HepG2 (cell line): ENCODE measurements at regions not wholly inside any gene's neighbourhood (a gene's known extent, or its start where the extent isn't known, plus 50 kb on each side); places are given as distances from the start of the nearest gene placed in this dataset.

Experiments used
- ATAC-seq: fragments of 200-7000 bp; cut with Tn5 transposase; 3 replicates; pipeline ENCODE4 v1.9.1; 2020; ENCODE audit warnings: mild to moderate bottlenecking, moderate library complexity
- BruUV-seq: library from RNA; stranded (reverse); fragments of 400-500 nt; replicated peaks from 2 replicates; lab custom pipeline; 2021; lab: Mats Ljungman, UMichigan
- CTCF ChIA-PET: fragments of 300-600 bp; formaldehyde crosslinking; extraction: SDS; loops from one replicate; lab custom pipeline; 2021; ENCODE audit warnings: low total read pairs, inconsistent platforms, low intra/inter-chr PET ratio; lab: Yijun Ruan, JAX
- POLR2A ChIA-PET: fragments of 350-600 bp; sonication (Branson Sonifier 250); formaldehyde crosslinking; loops from one replicate; lab custom pipeline; 2020; ENCODE audit warnings: antibody characterized with exemption, inconsistent platforms; lab: Yijun Ruan, JAX
- DNase-seq: peaks from one replicate; pipeline ENCODE4 v3.0.0-alpha.2; 2015; ENCODE audit warnings: low spot score
- FAIRE-seq: peaks from 3 replicates; lab custom pipeline; 2011; peaks lifted over from hg19 to GRCh38; lab: Jason Lieb, UNC
- H2AFZ ChIP-seq: one replicate; pipeline ENCODE4 v1.6.1; 2011; ENCODE audit warnings: low read length, inconsistent platforms
- H3K27ac ChIP-seq: fragments of 300-600 bp; 3 replicates; pipeline ENCODE4 v1.8.0; 2011; ENCODE audit warnings: mixed run types, mild to moderate bottlenecking, mixed read lengths, low read length, inconsistent platforms; ENCODE audit not compliant: insufficient read depth; ENCODE audit errors: extremely low read length
- H3K27me3 ChIP-seq, 2 experiments: fragments of 200-600 bp in 1 of 2; 2 replicates in 1 of 2; 3 replicates in 1 of 2; pipeline versions ENCODE4 v1.6.0 to v1.8.0; 2011; ENCODE audit warnings: low read length in 2 of 2, mild to moderate bottlenecking in 2 of 2, moderate library complexity in 2 of 2, inconsistent platforms in 1 of 2; ENCODE audit not compliant: insufficient read depth in 2 of 2, control insufficient read depth in 1 of 2
- H3K36me3 ChIP-seq, 2 experiments: fragments of 200-600 bp in 1 of 2; replicated peaks in 1 of 2; 2 replicates in 1 of 2; 3 replicates in 1 of 2; pipeline versions ENCODE4 v1.5.1 to v1.8.0; 2011; ENCODE audit warnings: low read length in 2 of 2, inconsistent platforms in 1 of 2; ENCODE audit not compliant: insufficient read depth in 2 of 2, control insufficient read depth in 1 of 2
- H3K4me1 ChIP-seq: 2 replicates; pipeline ENCODE4 v1.5.1; 2012; ENCODE audit warnings: low read length, inconsistent platforms; ENCODE audit not compliant: insufficient read depth
- H3K4me2 ChIP-seq: 2 replicates; pipeline ENCODE4 v1.6.0; 2011; ENCODE audit warnings: low read depth, low read length, inconsistent platforms
- H3K4me3 ChIP-seq, 3 experiments: fragments of 200-600 bp in 1 of 3; sonication (generic), shearing (Covaris generic) in 1 of 3; replicated peaks in 1 of 3; 2 replicates each; pipeline ENCODE4 v1.5.1; 2011 to 2016; ENCODE audit warnings: low read length in 3 of 3, inconsistent platforms in 2 of 3, low read depth in 2 of 3, mild to moderate bottlenecking in 2 of 3, control low read depth in 1 of 3, mixed read lengths in 1 of 3; ENCODE audit not compliant: insufficient read depth in 1 of 3
- H3K79me2 ChIP-seq: one replicate; pipeline ENCODE4 v1.6.1; 2011; ENCODE audit warnings: low read length, inconsistent platforms; ENCODE audit not compliant: insufficient read depth
- H3K9ac ChIP-seq: 2 replicates; pipeline ENCODE4 v1.6.0; 2011; ENCODE audit warnings: mild to moderate bottlenecking, low read depth, low read length, inconsistent platforms; ENCODE audit not compliant: insufficient read depth
- H3K9me3 ChIP-seq: 2 replicates; pipeline ENCODE4 v1.5.1; 2012; ENCODE audit warnings: mild to moderate bottlenecking, low read length
- H4K20me1 ChIP-seq: 2 replicates; pipeline ENCODE4 v1.6.0; 2011; ENCODE audit warnings: inconsistent platforms, mild to moderate bottlenecking, low read length, moderate library complexity; ENCODE audit not compliant: insufficient read depth
- ETV6 ChIP-seq: sonication (generic); formaldehyde crosslinking; conservative IDR thresholded peaks from 2 replicates; pipeline ENCODE4 v1.4.0; 2020; ENCODE audit warnings: missing genetic modification reagents
- FUBP1 ChIP-seq: sonication (generic); formaldehyde crosslinking; IDR thresholded peaks from 2 replicates; pipeline ENCODE4 v1.5.1; 2020; ENCODE audit warnings: missing genetic modification reagents, mild to moderate bottlenecking, borderline replicate concordance
- KAT2B ChIP-seq: fragments of 150-350 bp; IDR thresholded peaks from 2 replicates; pipeline ENCODE4 v1.6.1; 2014; ENCODE audit warnings: low read depth, low read length, borderline replicate concordance
- LCORL ChIP-seq, 2 experiments: fragments of 450-650 bp in 1 of 2; sonication (generic) in 1 of 2; formaldehyde crosslinking in 1 of 2; IDR thresholded peaks; 2 replicates each; pipeline versions ENCODE4 v1.5.0 to v1.6.1; 2017 to 2020; ENCODE audit warnings: antibody characterized with exemption in 1 of 2, missing genetic modification reagents in 1 of 2
- TAF15 ChIP-seq: fragments of 200-400 bp; formaldehyde crosslinking; IDR thresholded peaks from one replicate; pipeline ENCODE4 v1.6.1; 2018; ENCODE audit warnings: mild to moderate bottlenecking, low read depth, low read length; ENCODE audit not compliant: poor library complexity, severe bottlenecking
- U2AF1 ChIP-seq: fragments of 200-400 bp; formaldehyde crosslinking; optimal IDR thresholded peaks from 2 replicates; pipeline ENCODE3; 2017; ENCODE audit warnings: mild to moderate bottlenecking, low read depth, low read length
- ZBTB1 ChIP-seq: sonication (generic); formaldehyde crosslinking; IDR thresholded peaks from 2 replicates; pipeline ENCODE4 v1.4.0; 2020; ENCODE audit warnings: missing genetic modification reagents, borderline replicate concordance
- ZMYM3 ChIP-seq: sonication (generic); formaldehyde crosslinking; IDR thresholded peaks from 2 replicates; pipeline ENCODE4 v1.5.1; 2020; ENCODE audit warnings: mild to moderate bottlenecking, missing genetic modification reagents
- ZNF30 ChIP-seq: sonication (generic); formaldehyde crosslinking; IDR thresholded peaks from 2 replicates; pipeline ENCODE4 v1.5.0; 2020; ENCODE audit warnings: mild to moderate bottlenecking, missing genetic modification reagents
- ZSCAN12 ChIP-seq: sonication (generic); formaldehyde crosslinking; IDR thresholded peaks from 2 replicates; pipeline ENCODE4 v1.9.0; 2021; ENCODE audit warnings: mild to moderate bottlenecking, missing genetic modification reagents
- WGBS: methylation state at CpG from one replicate; pipeline ENCODE4 v1.1.6; 2017; ENCODE audit warnings: low lambda C conversion rate; 5-methylcytosine and 5-hydroxymethylcytosine counted together
- in situ Hi-C: cut with HindIII; loops from 2 replicates; pipeline ENCODE4 v1.10.0; 2017; ENCODE audit warnings: low pct_unique_long_range_greater_than_20kb; ENCODE audit not compliant: extremely low pct_ligation_motif_present
- intact Hi-C: fragments of 100-400 bp; cut with micrococcal nuclease; formaldehyde crosslinking; loops from one replicate; pipeline ENCODE4 v1.10.0; 2022; ENCODE audit not compliant: unreplicated experiment

GRCh38 chr5:42015254-42015653 is 90.2 kb downstream of the FBXO4 start:
- H3K9me3 ChIP-seq = no peaks in the 10 kb centered on the region
- H3K36me3 ChIP-seq = no peaks in the 10 kb centered on the region
- no peaks in the 10 kb centered on the region for H4K20me1 ChIP-seq
- H2AFZ ChIP-seq = no peak overlapping the region
- H3K4me2 ChIP-seq = no peak overlapping the region
- H3K4me3 ChIP-seq = no peak overlapping the region
- no peak overlapping the region for H3K27ac ChIP-seq
- intact Hi-C loops (no loop called here), in situ Hi-C loops (no loop called here)
- TF ChIP-seq ZSCAN12 (CRISPR knock-in tag) (no peak), LCORL (IDR thresholded peaks at IDR 0.05) (no peak), LCORL (CRISPR knock-in tag; IDR thresholded peaks at IDR 0.05) (no peak), ETV6 (CRISPR knock-in tag) (no peak), TAF15 (no peak), FUBP1 (CRISPR knock-in tag) (no peak)
- no peak for FAIRE-seq
- H3K4me1 ChIP-seq = no peaks in the 10 kb centered on the region
- ATAC-seq = no peak
- no peaks in the 10 kb centered on the region for H3K27me3 ChIP-seq
- CTCF ChIA-PET = no interaction called here
- BruUV-seq = no TSS peak
- POLR2A ChIA-PET = no interaction called here
- no peak overlapping the region for H3K9ac ChIP-seq
- WGBS = 6% methylated on average over 4 of the region's 4 CpGs
- H3K79me2 ChIP-seq = no peaks in the 10 kb centered on the region
- DNase-seq = no peak

- BruUV-seq = no TSS peak
- in situ Hi-C loops = no loop called here
- intact Hi-C loops = no loop called here
- FAIRE-seq = no peak
- H2AFZ ChIP-seq = no peak overlapping the region
- H3K9me3 ChIP-seq = no peaks in the 10 kb centered on the region
- ChIA-PET CTCF (no interaction called here), POLR2A (no interaction called here)
- H3K4me2 ChIP-seq = no peak overlapping the region
- no peak for DNase-seq
- 0% methylated on average over 1 of the region's 1 CpG for WGBS
- H3K9ac ChIP-seq = no peak overlapping the region
- no peak overlapping the region for H3K4me3 ChIP-seq
- ATAC-seq = no peak
- no peaks in the 10 kb centered on the region for H3K27me3 ChIP-seq
- H3K27ac ChIP-seq = no peak overlapping the region
- no peaks in the 10 kb centered on the region for H3K79me2 ChIP-seq
- no peaks in the 10 kb centered on the region for H4K20me1 ChIP-seq
- H3K4me1 ChIP-seq = no peaks in the 10 kb centered on the region
- TF ChIP-seq KAT2B = no peak
- TF ChIP-seq ZNF30 (CRISPR knock-in tag) = no peak
- TF ChIP-seq U2AF1 = no peak
- no peak for TF ChIP-seq ZBTB1 (CRISPR knock-in tag)
- no peak for TF ChIP-seq ZMYM3
- no peaks in the 10 kb centered on the region for H3K36me3 ChIP-seq
These were observed 90.6 kb downstream of the FBXO4 start for GRCh38 chr5:42015681-42016080.
